K562 (cell line): ENCODE measurements at regions not wholly inside any gene's neighbourhood (a gene's known extent, or its start where the extent isn't known, plus 50 kb on each side); places are given as distances from the start of the nearest gene placed in this dataset.

ENCODE experiments used
- ATAC-seq: fragments of 200-7000 bp; cut with Tn5 transposase; 3 replicates; pipeline ENCODE4 v1.9.1; 2020; ENCODE audit warnings: moderate library complexity
- BruUV-seq: library from RNA; stranded (reverse); fragments of 400-500 nt; replicated peaks from 2 replicates; lab custom pipeline; 2021; lab: Mats Ljungman, UMichigan
- CTCF ChIA-PET: fragments of 300-600 bp; formaldehyde crosslinking; extraction: SDS; loops from one replicate; lab custom pipeline; 2021; ENCODE audit warnings: low intra/inter-chr PET ratio; lab: Yijun Ruan, JAX
- POLR2A ChIA-PET: fragments of 300-600, 350-650 bp; sonication (Branson Sonifier 250); formaldehyde crosslinking; extraction: SDS; loops from one replicate; lab custom pipeline; 2021; ENCODE audit warnings: antibody characterized with exemption, inconsistent platforms; lab: Yijun Ruan, JAX
- DNase-seq, 4 experiments: peaks; one replicate each; pipeline versions ENCODE4 v3.0.0 to v3.0.0-alpha.2; 2011 to 2018; ENCODE audit warnings: low spot score in 3 of 4, mixed read lengths in 3 of 4; ENCODE audit errors: extremely low read depth in 1 of 4
- FAIRE-seq: peaks from 2 replicates; lab custom pipeline; 2011; peaks lifted over from hg19 to GRCh38; lab: Jason Lieb, UNC
- H2AFZ ChIP-seq: 2 replicates; pipeline ENCODE4 v1.6.0; 2011; ENCODE audit warnings: low read depth, low read length, control low read depth, inconsistent platforms
- H3K27ac ChIP-seq: fragments of 200-600 bp; 3 replicates; pipeline ENCODE4 v1.8.0; 2011; ENCODE audit warnings: low read depth, mild to moderate bottlenecking, control low read depth, inconsistent platforms, low read length, moderate library complexity, mixed read lengths; ENCODE audit errors: extremely low read depth
- H3K27me3 ChIP-seq, 2 experiments: fragments of 300-600 bp in 1 of 2; 2 replicates in 1 of 2; 3 replicates in 1 of 2; pipeline versions ENCODE4 v1.6.0 to v1.8.0; 2011; ENCODE audit warnings: inconsistent platforms in 2 of 2, low read length in 2 of 2, mild to moderate bottlenecking in 1 of 2, mixed read lengths in 1 of 2, moderate library complexity in 1 of 2; ENCODE audit not compliant: control insufficient read depth in 2 of 2, insufficient read depth in 2 of 2
- H3K36me3 ChIP-seq: fragments of 300-600 bp; 3 replicates; pipeline ENCODE4 v1.8.0; 2011; ENCODE audit warnings: mild to moderate bottlenecking, low read length, inconsistent platforms; ENCODE audit not compliant: control insufficient read depth, insufficient read depth
- H3K4me1 ChIP-seq, 2 experiments: fragments of 200-600 bp in 1 of 2; replicated peaks in 1 of 2; 2 replicates in 1 of 2; 3 replicates in 1 of 2; pipeline versions ENCODE4 v1.5.1 to v1.8.0; 2011; ENCODE audit warnings: inconsistent platforms in 2 of 2, low read length in 2 of 2, mild to moderate bottlenecking in 1 of 2, mixed read lengths in 1 of 2, moderate library complexity in 1 of 2; ENCODE audit not compliant: control insufficient read depth in 2 of 2, insufficient read depth in 2 of 2
- H3K4me2 ChIP-seq: 2 replicates; pipeline ENCODE4 v1.6.1; 2011; ENCODE audit warnings: low read length, control low read depth, inconsistent platforms, mixed read lengths; ENCODE audit not compliant: insufficient read depth
- H3K4me3 ChIP-seq: fragments of 200-600 bp; sonication (generic), shearing (Covaris generic); 2 replicates; pipeline ENCODE4 v1.5.1; 2016; ENCODE audit warnings: control low read depth, inconsistent platforms
- H3K79me2 ChIP-seq: fragments of 200-600 bp; 3 replicates; pipeline ENCODE4 v1.8.0; 2011; ENCODE audit warnings: low read length, inconsistent platforms; ENCODE audit not compliant: control insufficient read depth, insufficient read depth
- H3K9ac ChIP-seq, 2 experiments: 2 replicates each; pipeline versions ENCODE4 v1.6.0 to v1.6.1; 2011; ENCODE audit warnings: low read depth in 2 of 2, low read length in 2 of 2, control low read depth in 1 of 2, inconsistent platforms in 1 of 2, mild to moderate bottlenecking in 1 of 2, mixed read lengths in 1 of 2; ENCODE audit not compliant: insufficient read depth in 1 of 2
- H3K9me1 ChIP-seq: one replicate; pipeline ENCODE4 v1.6.0; 2011; ENCODE audit warnings: inconsistent platforms, mild to moderate bottlenecking, low read length, moderate library complexity; ENCODE audit not compliant: control insufficient read depth, insufficient read depth
- H3K9me3 ChIP-seq: replicated peaks from 2 replicates; pipeline ENCODE4 v1.5.1; 2011; ENCODE audit warnings: low read depth, low read length, inconsistent platforms; ENCODE audit not compliant: control insufficient read depth, insufficient read depth
- H4K20me1 ChIP-seq: replicated peaks from 2 replicates; pipeline ENCODE4 v1.6.1; 2011; ENCODE audit warnings: low read length, inconsistent platforms, mixed read lengths; ENCODE audit not compliant: control insufficient read depth, insufficient read depth
- PHF8 ChIP-seq: fragments of 200-600 bp; sonication (generic); IDR thresholded peaks from 2 replicates; pipeline ENCODE4 v1.6.1; 2012; ENCODE audit warnings: mixed run types, mild to moderate bottlenecking, inconsistent platforms, low read length, moderate library complexity, borderline replicate concordance
- POLR2B ChIP-seq: fragments of 450-650 bp; IDR thresholded peaks from 2 replicates; pipeline ENCODE4 v1.6.1; 2018; ENCODE audit warnings: low read depth; ENCODE audit not compliant: partially characterized antibody
- POLR2H ChIP-seq: IDR thresholded peaks from 2 replicates; pipeline ENCODE4 v1.6.1; 2016; ENCODE audit warnings: missing genetic modification characterization, low read depth, mild to moderate bottlenecking, control low read depth, missing compliant biosample characterization, moderate library complexity
- WGBS: fragments of 100-300 bp; shearing (Covaris generic); methylation state at CpG from one replicate; pipeline ENCODE4 v1.1.6; 2016; ENCODE audit warnings: low coverage, mixed read lengths; ENCODE audit not compliant: insufficient coverage; ENCODE audit errors: missing lambda C conversion rate; 5-methylcytosine and 5-hydroxymethylcytosine counted together
- in situ Hi-C: fragments of 300-500 bp; cut with MboI; formaldehyde crosslinking; loops from 4 replicates; pipeline ENCODE4 v1.15.0; 2018; ENCODE audit warnings: inconsistent platforms, mixed read lengths
- intact Hi-C: fragments of 100-400 bp; cut with micrococcal nuclease; formaldehyde crosslinking; loops from 2 replicates; pipeline ENCODE4 v1.14.2; 2022
- TF ChIP-seq, protein P1 (sequence below): fragments of 250-450 bp; sonication (Bioruptor Pico); IDR thresholded peaks from 2 replicates; pipeline ENCODE4 v1.5.0; 2021; ENCODE audit warnings: mild to moderate bottlenecking, moderate library complexity

DNA sequence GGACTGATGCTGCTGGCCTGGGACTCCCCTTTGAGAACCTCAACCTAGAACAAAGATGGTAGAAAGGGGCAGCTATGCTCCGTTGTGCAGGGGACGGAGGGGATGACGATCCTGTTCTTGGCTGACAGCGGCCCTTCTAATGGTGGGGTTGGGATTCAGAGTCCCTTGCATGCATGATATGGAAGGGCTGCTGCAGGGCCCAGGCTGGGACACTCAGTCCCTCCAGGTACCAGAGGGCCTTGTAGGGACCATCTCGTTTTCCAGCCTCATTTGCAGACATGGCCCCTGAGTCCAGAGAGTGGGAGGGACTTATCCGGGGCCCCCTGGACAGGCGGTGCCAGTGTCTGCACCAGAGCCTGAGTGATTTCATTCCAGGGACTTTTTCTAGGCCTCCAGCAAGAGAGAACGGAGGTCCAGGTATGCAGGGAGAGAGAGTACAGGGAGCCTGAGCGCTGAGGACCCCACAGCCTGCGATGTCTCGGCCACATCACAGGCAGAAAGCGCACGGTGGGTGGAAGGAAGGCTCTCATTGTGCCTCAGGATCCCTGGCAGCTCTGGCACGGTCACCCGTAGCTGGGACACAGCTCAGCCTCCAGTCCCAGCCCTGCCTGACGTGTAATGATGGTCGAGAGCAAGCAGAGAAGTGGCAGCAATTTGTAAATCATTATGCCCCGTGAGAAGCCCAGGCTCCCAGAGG, 860.8 kb downstream of the TBC1D22A start:
- Histone ChIP-seq H3K4me1 (peaks cover 0 to 2% of the 10 kb centered on the region in 2 experiments; a peak in 2 of 5 replicates), H3K4me3 (no peak overlapping the region), H2AFZ (no peak overlapping the region), H3K9me3 (peaks cover 1% of the 10 kb centered on the region; the same call in 1 of the 2 replicates), H3K4me2 (no peak overlapping the region), H3K27me3 (peaks cover 28 to 71% of the 10 kb centered on the region in 2 experiments; a peak in 4 of 5 replicates), H3K36me3 (no peaks in the 10 kb centered on the region), H3K9ac (no peak overlapping the region), H3K79me2 (no peaks in the 10 kb centered on the region), H3K9me1 (no peaks in the 10 kb centered on the region), H3K27ac (no peak overlapping the region), H4K20me1 (no peaks in the 10 kb centered on the region; the same call in 1 of the 2 replicates)
- no TSS peak for BruUV-seq
- in situ Hi-C loops (loop anchor here (10.0 kb wide), 1 partner anchor 222 kb away; no protein-coding TSS in a partner anchor), intact Hi-C loops (loop anchor here (10.0 kb wide), 1 partner anchor 152 kb away; no protein-coding TSS in a partner anchor)
- TF ChIP-seq, protein P1, sequence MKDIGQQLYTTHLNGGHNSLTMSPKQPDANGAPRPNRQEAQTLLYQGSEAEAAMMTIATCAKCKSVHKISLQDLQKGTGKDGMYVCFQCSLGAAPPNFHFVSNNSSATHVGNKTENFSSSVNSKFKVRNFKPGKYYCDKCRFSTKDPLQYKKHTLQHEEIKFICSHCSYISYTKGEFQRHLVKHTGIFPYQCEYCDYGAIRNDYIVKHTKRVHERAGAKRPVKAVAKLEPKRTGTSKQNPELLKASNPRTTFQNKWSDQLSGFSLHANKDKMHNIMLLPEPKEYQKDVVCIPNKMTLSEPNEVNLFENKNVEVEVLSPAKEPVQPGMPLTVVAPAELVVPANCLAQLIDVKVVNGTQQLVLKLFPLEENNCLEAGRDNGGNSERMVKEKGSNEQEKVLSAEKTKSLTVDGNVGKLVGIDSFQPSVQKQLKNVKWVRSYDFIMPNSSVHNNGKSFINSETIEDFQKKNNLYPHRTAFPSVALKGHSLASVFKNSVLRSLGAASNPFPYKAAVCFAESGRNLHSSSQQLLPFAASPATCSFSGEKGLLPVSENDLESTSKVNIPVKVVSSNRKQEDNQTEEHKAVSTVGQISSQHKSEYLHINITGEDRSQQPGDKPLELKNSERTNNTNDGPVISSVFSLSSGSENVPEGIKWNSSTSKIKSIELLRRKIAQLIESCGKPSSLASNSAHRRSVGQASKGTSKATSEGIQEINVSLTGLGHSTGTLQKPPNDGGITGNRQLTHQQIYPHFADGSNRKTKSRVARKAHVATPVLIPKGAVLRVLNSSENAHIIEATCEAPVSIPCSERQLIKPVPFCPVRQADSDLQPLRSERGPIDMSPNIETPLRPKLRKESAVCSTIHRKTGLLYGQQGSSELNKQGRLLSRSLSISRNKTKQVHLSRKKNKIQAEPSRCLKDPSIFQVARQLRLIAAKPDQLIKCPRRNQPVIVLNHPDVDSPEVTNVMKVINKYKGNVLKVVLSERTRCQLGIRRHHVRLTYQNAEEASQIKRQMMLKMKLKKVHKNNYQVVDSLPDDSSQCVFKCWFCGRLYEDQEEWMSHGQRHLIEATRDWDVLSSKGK (CRISPR knock-in tag) = no peak
- TF ChIP-seq POLR2H (tag) (no peak), POLR2B (no peak), PHF8 (no peak)
- no peak for ATAC-seq
- POLR2A ChIA-PET = no interaction called here
- CTCF ChIA-PET = no interaction called here
- no peak for FAIRE-seq
- WGBS = 12% methylated on average over 8 of the region's 18 CpGs
- DNase-seq = no peak
